ENCODE measurements at regions not wholly inside any gene's neighbourhood (a gene's known extent, or its start where the extent isn't known, plus 50 kb on each side); places are given as distances from the start of the nearest gene placed in this dataset.

- TF ChIP-seq, protein P1, sequence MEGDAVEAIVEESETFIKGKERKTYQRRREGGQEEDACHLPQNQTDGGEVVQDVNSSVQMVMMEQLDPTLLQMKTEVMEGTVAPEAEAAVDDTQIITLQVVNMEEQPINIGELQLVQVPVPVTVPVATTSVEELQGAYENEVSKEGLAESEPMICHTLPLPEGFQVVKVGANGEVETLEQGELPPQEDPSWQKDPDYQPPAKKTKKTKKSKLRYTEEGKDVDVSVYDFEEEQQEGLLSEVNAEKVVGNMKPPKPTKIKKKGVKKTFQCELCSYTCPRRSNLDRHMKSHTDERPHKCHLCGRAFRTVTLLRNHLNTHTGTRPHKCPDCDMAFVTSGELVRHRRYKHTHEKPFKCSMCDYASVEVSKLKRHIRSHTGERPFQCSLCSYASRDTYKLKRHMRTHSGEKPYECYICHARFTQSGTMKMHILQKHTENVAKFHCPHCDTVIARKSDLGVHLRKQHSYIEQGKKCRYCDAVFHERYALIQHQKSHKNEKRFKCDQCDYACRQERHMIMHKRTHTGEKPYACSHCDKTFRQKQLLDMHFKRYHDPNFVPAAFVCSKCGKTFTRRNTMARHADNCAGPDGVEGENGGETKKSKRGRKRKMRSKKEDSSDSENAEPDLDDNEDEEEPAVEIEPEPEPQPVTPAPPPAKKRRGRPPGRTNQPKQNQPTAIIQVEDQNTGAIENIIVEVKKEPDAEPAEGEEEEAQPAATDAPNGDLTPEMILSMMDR (IDR thresholded peaks at IDR 0.05 in 8 of 11, conservative IDR thresholded peaks at IDR 0.05 in 3 of 11): peak in 1 of 11 experiments; percentile 7
- TF ChIP-seq POLR2A (IDR thresholded peaks at IDR 0.05): no peak
- TF ChIP-seq POLR2AphosphoS5 (IDR thresholded peaks at IDR 0.05): no peak
Measured at GRCh38 chr7:49635800-49636199, 137.6 kb upstream of the VWC2 start.

All from spleen (tissue), 7 donors.